GM12878 (cell line): ENCODE measurements at regions not wholly inside any gene's neighbourhood (a gene's known extent, or its start where the extent isn't known, plus 50 kb on each side); places are given as distances from the start of the nearest gene placed in this dataset.

Experiments used
- CREB1 ChIP-seq: IDR thresholded peaks from 2 replicates; pipeline ENCODE4 v1.6.1; 2012; ENCODE audit warnings: low read depth, mild to moderate bottlenecking, inconsistent platforms
- EP300 ChIP-seq, 2 experiments: fragments of 150-350 bp in 1 of 2; IDR thresholded peaks; 2 replicates each; pipeline ENCODE4 v1.6.1; 2011 to 2012; ENCODE audit warnings: low read depth in 2 of 2, low read length in 2 of 2, borderline replicate concordance in 1 of 2, improper control_type of control experiment in 1 of 2, inconsistent platforms in 1 of 2; ENCODE audit not compliant: control insufficient read depth in 1 of 2
- HCFC1 ChIP-seq: fragments of 150-350 bp; IDR thresholded peaks from 2 replicates; pipeline ENCODE4 v1.6.1; 2014; ENCODE audit warnings: low read length
- POLR2A ChIP-seq: IDR thresholded peaks from 2 replicates; pipeline ENCODE4 v1.6.1; 2011; ENCODE audit warnings: low read depth, mild to moderate bottlenecking, low read length
- RAD21 ChIP-seq: IDR thresholded peaks from 2 replicates; pipeline ENCODE4 v1.6.1; 2011; ENCODE audit warnings: mild to moderate bottlenecking, low read depth, low read length, moderate library complexity; ENCODE audit not compliant: insufficient read depth
- TF ChIP-seq, protein P1 (sequence below): fragments of 150-350 bp; IDR thresholded peaks from 2 replicates; pipeline ENCODE4 v1.6.1; 2016; ENCODE audit warnings: low read depth, low read length
- TF ChIP-seq, protein P2 (sequence below), 3 experiments: IDR thresholded peaks in 2 of 3; conservative IDR thresholded peaks in 1 of 3; 2 replicates each; pipeline ENCODE4 v1.5.1; 2011; ENCODE audit warnings: low read depth in 3 of 3, low read length in 3 of 3, mild to moderate bottlenecking in 3 of 3, control low read depth in 2 of 3, moderate library complexity in 2 of 3, inconsistent platforms in 1 of 3, mixed read lengths in 1 of 3; ENCODE audit not compliant: control insufficient read depth in 2 of 3, insufficient read depth in 1 of 3; ENCODE audit errors: extremely low read depth in 1 of 3

DNA sequence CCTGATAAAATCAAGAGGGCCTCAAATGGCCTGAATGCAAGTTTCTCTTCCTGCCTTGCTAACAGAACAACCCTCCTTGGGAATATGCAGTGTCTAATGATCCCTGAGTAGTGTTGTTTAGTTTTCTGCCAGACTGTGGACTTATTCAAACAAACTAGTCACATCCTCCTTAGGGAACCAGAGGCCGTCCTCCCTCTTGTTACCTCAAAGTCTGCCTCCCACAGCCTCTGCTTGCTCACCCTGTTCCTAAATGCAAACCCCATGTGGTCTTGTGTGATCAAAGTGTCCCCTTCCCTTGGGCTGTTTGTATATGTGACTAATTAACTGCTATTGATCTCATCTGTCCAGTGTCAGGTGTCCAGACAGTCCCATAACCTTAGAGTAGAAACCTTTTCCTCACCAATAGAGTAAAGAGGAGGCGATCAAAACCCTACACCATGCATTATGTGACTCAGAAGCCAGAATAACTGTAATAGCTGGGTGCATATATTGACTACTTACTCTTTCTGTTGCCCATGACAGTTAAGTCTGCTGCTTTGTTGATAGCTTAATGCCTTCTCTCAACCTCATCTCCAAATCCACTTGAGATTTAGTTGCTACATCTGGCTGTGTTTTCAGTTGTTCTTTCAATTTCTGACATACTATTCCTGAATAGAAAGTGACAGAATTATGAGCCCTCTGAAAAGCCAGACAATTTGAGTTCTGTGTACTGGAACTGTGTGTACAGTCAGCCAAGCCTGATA lies 473.0 kb upstream of the NWD2 start:
- TF ChIP-seq POLR2A (no peak), EP300 (IDR thresholded peaks at IDR 0.05; ENCODE audit: borderline replicate concordance in 1 of 2, control insufficient read depth in 1 of 2, low read depth in 2 of 2, low read length in 2 of 2) (no peak), RAD21 (no peak), HCFC1 (no peak), CREB1 (no peak)
- TF ChIP-seq, protein P1, sequence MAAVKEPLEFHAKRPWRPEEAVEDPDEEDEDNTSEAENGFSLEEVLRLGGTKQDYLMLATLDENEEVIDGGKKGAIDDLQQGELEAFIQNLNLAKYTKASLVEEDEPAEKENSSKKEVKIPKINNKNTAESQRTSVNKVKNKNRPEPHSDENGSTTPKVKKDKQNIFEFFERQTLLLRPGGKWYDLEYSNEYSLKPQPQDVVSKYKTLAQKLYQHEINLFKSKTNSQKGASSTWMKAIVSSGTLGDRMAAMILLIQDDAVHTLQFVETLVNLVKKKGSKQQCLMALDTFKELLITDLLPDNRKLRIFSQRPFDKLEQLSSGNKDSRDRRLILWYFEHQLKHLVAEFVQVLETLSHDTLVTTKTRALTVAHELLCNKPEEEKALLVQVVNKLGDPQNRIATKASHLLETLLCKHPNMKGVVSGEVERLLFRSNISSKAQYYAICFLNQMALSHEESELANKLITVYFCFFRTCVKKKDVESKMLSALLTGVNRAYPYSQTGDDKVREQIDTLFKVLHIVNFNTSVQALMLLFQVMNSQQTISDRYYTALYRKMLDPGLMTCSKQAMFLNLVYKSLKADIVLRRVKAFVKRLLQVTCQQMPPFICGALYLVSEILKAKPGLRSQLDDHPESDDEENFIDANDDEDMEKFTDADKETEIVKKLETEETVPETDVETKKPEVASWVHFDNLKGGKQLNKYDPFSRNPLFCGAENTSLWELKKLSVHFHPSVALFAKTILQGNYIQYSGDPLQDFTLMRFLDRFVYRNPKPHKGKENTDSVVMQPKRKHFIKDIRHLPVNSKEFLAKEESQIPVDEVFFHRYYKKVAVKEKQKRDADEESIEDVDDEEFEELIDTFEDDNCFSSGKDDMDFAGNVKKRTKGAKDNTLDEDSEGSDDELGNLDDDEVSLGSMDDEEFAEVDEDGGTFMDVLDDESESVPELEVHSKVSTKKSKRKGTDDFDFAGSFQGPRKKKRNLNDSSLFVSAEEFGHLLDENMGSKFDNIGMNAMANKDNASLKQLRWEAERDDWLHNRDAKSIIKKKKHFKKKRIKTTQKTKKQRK, result no peak
- TF ChIP-seq, protein P2, sequence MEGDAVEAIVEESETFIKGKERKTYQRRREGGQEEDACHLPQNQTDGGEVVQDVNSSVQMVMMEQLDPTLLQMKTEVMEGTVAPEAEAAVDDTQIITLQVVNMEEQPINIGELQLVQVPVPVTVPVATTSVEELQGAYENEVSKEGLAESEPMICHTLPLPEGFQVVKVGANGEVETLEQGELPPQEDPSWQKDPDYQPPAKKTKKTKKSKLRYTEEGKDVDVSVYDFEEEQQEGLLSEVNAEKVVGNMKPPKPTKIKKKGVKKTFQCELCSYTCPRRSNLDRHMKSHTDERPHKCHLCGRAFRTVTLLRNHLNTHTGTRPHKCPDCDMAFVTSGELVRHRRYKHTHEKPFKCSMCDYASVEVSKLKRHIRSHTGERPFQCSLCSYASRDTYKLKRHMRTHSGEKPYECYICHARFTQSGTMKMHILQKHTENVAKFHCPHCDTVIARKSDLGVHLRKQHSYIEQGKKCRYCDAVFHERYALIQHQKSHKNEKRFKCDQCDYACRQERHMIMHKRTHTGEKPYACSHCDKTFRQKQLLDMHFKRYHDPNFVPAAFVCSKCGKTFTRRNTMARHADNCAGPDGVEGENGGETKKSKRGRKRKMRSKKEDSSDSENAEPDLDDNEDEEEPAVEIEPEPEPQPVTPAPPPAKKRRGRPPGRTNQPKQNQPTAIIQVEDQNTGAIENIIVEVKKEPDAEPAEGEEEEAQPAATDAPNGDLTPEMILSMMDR (IDR thresholded peaks at IDR 0.05 in 2 of 3, conservative IDR thresholded peaks at IDR 0.05 in 1 of 3; ENCODE audit: control insufficient read depth in 2 of 3, extremely low read depth in 1 of 3, insufficient read depth in 1 of 3, low read depth in 3 of 3, low read length in 3 of 3), result no peak
